ENCODE measurements at regions not wholly inside any gene's neighbourhood (a gene's known extent, or its start where the extent isn't known, plus 50 kb on each side); places are given as distances from the start of the nearest gene placed in this dataset.
"Not testable (repeated sequence)": the region's sequence is repeated elsewhere in the genome, so short reads cannot be mapped to it uniquely, and the experiment has no call there.

DNA sequence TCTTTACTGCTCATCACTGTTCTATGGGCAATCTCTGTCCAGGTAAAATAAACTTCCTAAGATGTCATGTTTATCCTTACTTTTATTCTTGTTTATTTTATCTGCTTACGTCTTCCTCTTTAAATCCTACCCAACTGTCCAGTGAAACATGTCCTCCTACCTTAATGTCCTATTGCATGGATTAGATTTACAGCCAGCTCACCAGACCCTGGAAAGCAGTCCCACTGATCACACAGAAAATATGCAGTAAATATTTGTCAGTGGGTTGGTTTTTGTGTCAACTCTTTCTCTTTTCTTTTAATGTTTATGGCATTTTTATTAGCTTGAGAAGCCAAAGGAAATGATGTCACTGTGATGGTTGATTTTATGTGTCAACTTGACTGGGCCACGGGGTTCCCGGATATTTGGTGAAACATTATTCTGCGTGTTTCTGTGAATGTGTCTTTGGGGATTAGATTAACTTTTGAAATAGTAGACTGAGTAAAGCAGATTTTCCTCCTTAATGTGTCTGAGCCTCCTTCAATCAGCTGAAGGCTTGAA lies 258.3 kb downstream of the SRGAP2C start:
- POLR2A ChIA-PET = no interaction called here
- peaks cover 0 to 3% (median 2%) of the 10 kb centered on the region in 3 donors for H3K36me3 Mint-ChIP-seq
- no peak overlapping the region for H3K27ac Mint-ChIP-seq
- H3K27me3 Mint-ChIP-seq = peaks cover 0 to 2% (median 0%) of the 10 kb centered on the region in 5 donors
- H3K4me1 Mint-ChIP-seq = peaks cover 0 to 2% (median 0%) of the 10 kb centered on the region in 4 donors
- H3K4me3 Mint-ChIP-seq = no peak overlapping the region
- ATAC-seq = no peak
- peaks cover 0 to 6% (median 2%) of the 10 kb centered on the region in 9 donors for H3K9me3 Mint-ChIP-seq
- no peak for DNase-seq

DNA sequence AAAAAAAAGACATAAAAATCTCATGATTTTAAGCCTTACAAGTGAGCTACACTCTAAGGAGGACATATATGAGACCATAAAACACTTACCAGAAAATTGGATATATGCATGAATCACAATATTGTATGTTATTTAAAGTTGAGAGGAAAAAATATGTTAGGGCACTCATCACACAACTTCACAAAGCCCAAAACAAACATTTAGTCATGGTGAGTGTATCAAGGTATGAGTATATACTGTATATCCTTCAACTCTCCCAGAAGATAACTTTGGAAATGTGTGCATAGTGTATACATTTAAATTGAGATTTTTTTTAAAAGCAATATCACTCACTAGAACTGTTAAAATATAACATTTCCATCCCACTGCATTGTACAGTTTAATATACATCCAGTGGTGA lies 259.3 kb downstream of the SRGAP2C start:
- POLR2A ChIA-PET = no interaction called here
- Mint-ChIP-seq H3K27ac (no peak overlapping the region), H3K9me3 (peaks cover 0 to 6% (median 0%) of the 10 kb centered on the region in 9 donors), H3K4me1 (peaks cover 0 to 2% (median 0%) of the 10 kb centered on the region in 4 donors), H3K27me3 (peaks cover 0 to 2% (median 0%) of the 10 kb centered on the region in 5 donors), H3K36me3 (no peaks in the 10 kb centered on the region), H3K4me3 (no peak overlapping the region)
- ATAC-seq (no peak), DNase-seq (no peak)

DNA sequence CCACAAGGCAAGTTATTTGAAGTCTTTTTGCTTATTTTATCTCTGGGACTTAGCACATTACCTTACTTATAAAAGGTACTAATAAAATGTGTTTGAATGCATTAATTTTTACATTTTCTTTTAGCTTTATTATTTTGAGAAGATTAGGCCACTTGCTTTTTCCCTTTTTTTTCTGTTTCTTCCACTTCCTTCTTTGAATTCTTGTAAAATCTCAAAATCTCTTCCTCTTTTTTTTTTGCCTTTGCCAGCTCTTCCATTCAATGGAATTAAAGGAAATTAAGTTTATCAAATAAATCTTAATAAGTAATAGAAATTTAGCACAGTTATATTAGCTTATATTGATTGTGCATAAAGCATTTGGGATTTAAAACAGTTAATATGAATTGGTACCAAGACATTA lies 260.9 kb downstream of the SRGAP2C start:
- Mint-ChIP-seq H3K9me3 (peaks cover 0 to 4% (median 0%) of the 10 kb centered on the region in 9 donors), H3K4me3 (no peak overlapping the region), H3K27me3 (no peaks in the 10 kb centered on the region), H3K36me3 (no peaks in the 10 kb centered on the region), H3K4me1 (peaks cover 0 to 2% (median 0%) of the 10 kb centered on the region in 4 donors), H3K27ac (peak overlapping the region in 2 of 10 donors; percentile 25 to 35)
- no peak for DNase-seq
- no peak for ATAC-seq
- POLR2A ChIA-PET = no interaction called here

DNA sequence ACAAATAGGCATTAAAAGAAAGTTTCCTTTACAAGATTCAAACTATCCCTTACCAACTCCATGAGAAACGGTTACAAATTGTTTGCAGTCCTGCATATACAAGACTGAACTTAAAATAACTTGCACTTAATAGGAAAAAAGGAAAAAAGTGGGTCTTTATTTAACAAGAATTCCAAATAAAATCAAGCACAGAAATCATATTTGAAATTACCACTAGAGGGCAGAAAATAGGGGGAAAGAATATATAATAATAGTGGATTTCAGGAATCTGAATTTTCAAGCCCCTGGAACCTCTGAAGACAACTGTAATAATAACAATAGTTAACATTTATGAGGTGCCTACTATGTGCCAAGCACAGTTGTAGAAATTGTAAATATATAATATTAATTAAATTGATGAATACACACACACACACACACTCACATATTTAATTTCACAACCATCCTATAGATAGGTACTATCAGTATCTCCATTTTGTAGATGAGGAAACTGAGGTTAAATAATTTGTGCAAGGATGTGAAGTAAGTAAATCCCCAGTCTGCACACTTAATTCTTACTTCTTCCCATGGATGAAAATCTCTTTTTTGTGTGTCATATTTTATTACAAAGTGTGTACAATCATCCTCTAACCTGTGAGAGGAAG lies 262.6 kb downstream of the SRGAP2C start:
- POLR2A ChIA-PET, H3K36me3 Mint-ChIP-seq, ATAC-seq, H3K27me3 Mint-ChIP-seq, H3K9me3 Mint-ChIP-seq, H3K4me3 Mint-ChIP-seq, H3K4me1 Mint-ChIP-seq: not testable (repeated sequence)
- peak overlapping the region in 1 of 10 donors; percentile 63 for H3K27ac Mint-ChIP-seq
- peak in 3 of 10 donors; percentile 15 to 25 (median 22) for DNase-seq

DNA sequence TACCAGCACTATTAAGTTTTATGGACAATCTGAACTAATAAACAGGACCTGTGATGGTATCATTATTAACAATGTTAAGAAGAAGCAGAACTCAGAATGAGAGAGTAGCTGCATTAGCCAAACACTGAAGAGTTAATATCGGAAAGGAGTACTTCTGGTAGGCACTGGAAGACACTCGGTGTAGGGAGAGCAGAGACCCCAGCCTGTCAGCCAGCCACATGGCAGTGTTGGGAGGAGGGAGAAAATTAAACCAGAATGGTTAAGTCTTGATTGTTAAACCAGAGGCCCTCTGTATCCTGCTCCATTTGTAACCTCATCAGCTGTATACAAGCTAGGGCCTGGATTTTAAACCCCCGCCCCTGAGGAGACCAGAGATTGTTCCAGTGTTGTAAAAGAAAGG lies 263.3 kb downstream of the SRGAP2C start:
- H3K36me3 Mint-ChIP-seq, H3K27ac Mint-ChIP-seq, ATAC-seq, H3K4me3 Mint-ChIP-seq, POLR2A ChIA-PET, H3K4me1 Mint-ChIP-seq, H3K27me3 Mint-ChIP-seq, DNase-seq, H3K9me3 Mint-ChIP-seq: not testable (repeated sequence)

DNA sequence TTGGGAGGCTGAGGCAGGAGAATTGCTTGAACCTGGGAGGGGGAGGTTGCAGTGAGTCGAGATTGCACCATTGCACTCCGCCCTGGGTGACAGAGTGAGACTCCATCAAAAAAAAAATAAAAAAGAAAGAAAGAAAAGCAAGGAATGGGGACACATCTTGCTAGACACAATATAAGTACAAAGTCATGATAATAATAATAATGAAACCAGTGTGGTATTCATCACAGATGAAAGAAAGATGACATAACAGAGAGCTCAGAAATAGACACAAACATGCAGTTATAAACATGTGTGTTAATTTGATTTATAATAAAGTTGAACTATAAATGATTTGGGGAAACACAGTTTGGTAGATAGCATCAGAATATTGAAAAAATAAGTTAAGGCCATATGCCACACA lies 264.1 kb downstream of the SRGAP2C start:
- Mint-ChIP-seq H3K9me3 (peaks cover 0 to 3% (median 0%) of the 10 kb centered on the region in 9 donors), H3K27ac (no peak overlapping the region)
- POLR2A ChIA-PET = no interaction called here

DNA sequence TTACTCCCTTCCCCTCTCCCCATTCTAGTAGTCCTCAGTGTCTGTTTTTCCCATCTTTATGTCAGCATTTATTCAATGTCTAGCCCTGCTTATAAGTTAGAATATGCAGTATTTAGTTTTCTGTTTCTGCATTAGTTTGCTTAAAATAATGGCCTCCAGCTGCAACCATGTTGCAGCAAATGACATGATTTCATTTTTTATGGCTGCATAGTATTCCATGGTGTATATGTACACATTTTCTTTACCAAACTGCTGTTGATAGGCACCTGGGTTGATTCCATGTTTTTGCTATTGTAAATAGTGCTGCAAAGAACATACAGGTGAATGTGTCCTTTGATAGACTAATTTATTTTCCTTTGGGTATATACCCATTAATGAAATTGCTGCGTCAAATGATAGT lies 267.7 kb downstream of the SRGAP2C start:
- H3K27me3 Mint-ChIP-seq = no peaks in the 10 kb centered on the region
- ATAC-seq = no peak
- no peak for DNase-seq
- peaks cover 0 to 4% (median 0%) of the 10 kb centered on the region in 3 donors for H3K36me3 Mint-ChIP-seq
- H3K27ac Mint-ChIP-seq = no peak overlapping the region
- no peak overlapping the region for H3K4me3 Mint-ChIP-seq
- H3K9me3 Mint-ChIP-seq = peaks cover 0 to 3% (median 0%) of the 10 kb centered on the region in 9 donors
- POLR2A ChIA-PET = no interaction called here
- H3K4me1 Mint-ChIP-seq = peaks cover 0 to 1% (median 0%) of the 10 kb centered on the region in 4 donors

More for the DNA sequence above, 264.1 kb downstream of the SRGAP2C start:
- ATAC-seq (no peak), DNase-seq (no peak)
- H3K4me3 Mint-ChIP-seq = no peak overlapping the region
- no peaks in the 10 kb centered on the region for H3K27me3 Mint-ChIP-seq
- peaks cover 0 to 4% (median 0%) of the 10 kb centered on the region in 3 donors for H3K36me3 Mint-ChIP-seq
- H3K4me1 Mint-ChIP-seq = no peaks in the 10 kb centered on the region

DNA sequence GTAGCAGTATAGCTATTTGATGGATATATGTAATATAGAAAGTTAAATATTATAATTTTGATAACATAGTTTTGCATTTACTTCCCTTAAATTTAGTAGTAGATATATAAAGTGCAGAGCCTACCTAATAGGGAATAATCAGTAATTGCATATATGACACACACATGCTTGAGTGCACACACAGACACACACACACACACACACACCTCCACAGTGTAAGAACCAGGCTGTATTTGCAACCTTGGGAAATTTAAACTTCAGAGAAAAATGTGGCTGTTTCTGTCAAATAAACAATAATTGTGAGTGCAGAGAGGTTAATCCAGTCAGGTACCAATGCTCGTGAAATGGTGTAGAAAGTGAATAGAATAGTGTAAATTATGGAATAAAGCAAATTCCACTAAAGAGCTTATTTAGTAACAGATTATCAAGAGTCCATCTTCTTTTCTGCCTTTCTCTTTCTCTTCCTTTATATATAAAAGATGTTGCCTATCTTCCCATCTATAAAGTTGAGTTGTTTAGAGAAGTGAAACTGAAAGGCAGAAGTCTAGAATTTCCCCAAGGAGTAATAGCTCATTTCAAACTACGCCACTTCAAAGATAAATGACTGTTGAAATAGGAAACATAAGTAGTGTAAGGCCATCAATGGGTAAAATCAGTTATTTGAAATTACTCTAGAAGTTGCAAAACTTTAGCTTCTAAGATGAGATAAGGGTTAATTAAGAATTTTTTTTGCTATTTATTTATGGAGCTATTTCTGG lies 273.7 kb downstream of the SRGAP2C start:
- POLR2A ChIA-PET = interaction anchor here (1.0 kb wide), 1 partner anchor 61 kb away, joined by 3 read pairs; no protein-coding TSS in a partner anchor
- peak in 2 of 10 donors; percentile 2 to 5 for DNase-seq

DNA sequence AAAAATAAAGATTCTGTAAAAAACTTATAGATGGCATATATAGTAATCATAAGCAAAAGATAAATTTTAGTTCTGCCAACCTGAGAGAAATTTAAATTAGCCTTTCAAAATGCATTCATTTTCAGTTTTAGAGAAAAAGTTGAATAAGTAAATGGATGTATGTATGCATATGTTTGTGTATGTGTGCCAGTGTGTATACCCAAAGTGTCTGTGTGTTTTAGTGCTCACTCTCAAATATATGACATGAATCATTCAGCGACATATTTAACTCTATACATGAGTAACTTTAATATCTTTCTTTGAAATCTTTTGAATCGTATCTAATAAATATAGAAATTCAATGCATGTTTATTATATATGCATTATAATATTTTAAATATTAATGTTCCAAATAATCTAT lies 274.5 kb downstream of the SRGAP2C start:
- POLR2A ChIA-PET = interaction anchor here (1.0 kb wide), 1 partner anchor 60 kb away, joined by 3 read pairs; no protein-coding TSS in a partner anchor
- no peaks in the 10 kb centered on the region for H3K9me3 Mint-ChIP-seq
- H3K27me3 Mint-ChIP-seq = no peaks in the 10 kb centered on the region

More for the DNA sequence above, 273.7 kb downstream of the SRGAP2C start:
- Mint-ChIP-seq H3K27ac (peak overlapping the region in 9 of 10 donors; percentile 5 to 89 (median 61)), H3K36me3 (no peaks in the 10 kb centered on the region), H3K27me3 (no peaks in the 10 kb centered on the region), H3K9me3 (no peaks in the 10 kb centered on the region), H3K4me1 (peaks cover 0 to 8% (median 7%) of the 10 kb centered on the region in 4 donors), H3K4me3 (peak overlapping the region; percentile 52 to 81 (median 70))
- peak; percentile 52 to 56 for ATAC-seq

DNA sequence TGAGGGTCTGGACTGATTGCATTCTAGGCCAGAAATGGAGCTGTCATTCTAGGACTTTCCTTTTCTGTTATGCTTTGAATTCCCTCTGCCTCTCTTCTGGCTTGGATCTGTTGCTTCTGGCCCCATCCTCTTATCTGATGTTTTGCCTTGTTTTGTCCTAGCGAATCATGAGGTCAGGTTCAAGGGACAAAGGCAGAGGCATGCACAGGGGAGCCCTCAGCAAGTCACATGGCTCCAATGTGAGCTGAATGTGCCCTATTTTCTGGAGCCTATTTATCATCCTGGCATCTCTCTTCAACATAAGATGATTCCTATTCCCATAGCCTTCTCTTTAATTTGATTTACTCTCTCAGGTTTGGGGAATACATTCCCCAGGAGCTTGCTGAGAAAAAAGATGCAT lies 284.6 kb downstream of the SRGAP2C start:
- H3K4me1 Mint-ChIP-seq, DNase-seq, H3K4me3 Mint-ChIP-seq, H3K27me3 Mint-ChIP-seq, ATAC-seq, POLR2A ChIA-PET, H3K27ac Mint-ChIP-seq: not testable (repeated sequence)
- H3K36me3 Mint-ChIP-seq = peaks cover 0 to 10% (median 7%) of the 10 kb centered on the region in 3 donors
- peaks cover 0 to 14% (median 0%) of the 10 kb centered on the region in 9 donors for H3K9me3 Mint-ChIP-seq

More for the DNA sequence above, 274.5 kb downstream of the SRGAP2C start:
- ATAC-seq = no peak
- no peak overlapping the region for H3K4me3 Mint-ChIP-seq
- peaks cover 0 to 8% (median 7%) of the 10 kb centered on the region in 4 donors for H3K4me1 Mint-ChIP-seq
- H3K27ac Mint-ChIP-seq = peak overlapping the region in 3 of 10 donors; percentile 24 to 89 (median 47)
- H3K36me3 Mint-ChIP-seq = no peaks in the 10 kb centered on the region
- no peak for DNase-seq

DNA sequence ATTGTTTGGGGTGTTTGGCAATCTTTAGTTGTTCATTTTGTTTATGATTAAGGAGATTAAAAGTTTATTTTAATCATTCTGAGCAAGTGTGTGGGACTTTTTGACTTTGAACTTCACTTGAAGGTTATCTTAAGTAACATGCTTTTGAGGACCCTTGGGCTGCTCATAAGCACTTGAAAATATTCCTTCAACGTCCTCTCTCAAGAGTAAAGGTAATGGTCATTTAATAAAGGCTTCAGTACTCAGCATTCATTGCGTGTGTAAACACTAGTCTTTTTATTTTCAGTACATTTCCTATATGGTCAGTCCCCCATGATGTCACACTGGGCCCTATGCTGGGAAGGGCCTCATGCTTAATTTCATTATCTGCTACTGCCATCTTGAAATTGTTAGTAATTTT lies 285.6 kb downstream of the SRGAP2C start:
- H3K4me1 Mint-ChIP-seq, H3K4me3 Mint-ChIP-seq, ATAC-seq, POLR2A ChIA-PET, DNase-seq, H3K27me3 Mint-ChIP-seq: not testable (repeated sequence)
- H3K27ac Mint-ChIP-seq = peak overlapping the region in 2 of 10 donors; percentile 16 to 30
- H3K9me3 Mint-ChIP-seq = peaks cover 0 to 14% (median 0%) of the 10 kb centered on the region in 9 donors
- H3K36me3 Mint-ChIP-seq = peaks cover 0 to 10% (median 7%) of the 10 kb centered on the region in 3 donors

DNA sequence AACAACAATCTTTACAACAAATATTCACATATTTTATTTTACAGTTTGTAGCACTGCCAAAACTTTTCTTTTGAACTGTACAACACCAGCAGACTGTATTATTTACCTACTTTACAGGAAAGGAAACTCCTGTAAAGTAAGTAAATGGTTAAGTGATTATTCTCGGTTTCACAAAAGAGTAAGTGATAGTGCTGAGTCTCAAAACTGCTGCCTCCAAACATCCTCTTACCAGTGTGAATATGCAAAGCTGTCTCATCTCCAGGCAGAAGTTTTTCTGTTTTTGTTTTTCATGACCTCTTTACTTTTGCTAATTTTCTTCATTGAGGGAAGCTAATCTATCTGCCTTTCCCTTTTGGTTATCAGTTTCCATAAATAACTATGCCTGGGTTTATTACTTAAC lies 286.7 kb downstream of the SRGAP2C start:
- peaks cover 0 to 18% (median 4%) of the 10 kb centered on the region in 9 donors for H3K9me3 Mint-ChIP-seq
- DNase-seq (no peak), ATAC-seq (no peak)
- H3K4me1 Mint-ChIP-seq = peaks cover 0 to 1% (median 0%) of the 10 kb centered on the region in 4 donors
- POLR2A ChIA-PET = no interaction called here
- H3K36me3 Mint-ChIP-seq = peaks cover 0 to 13% (median 11%) of the 10 kb centered on the region in 3 donors
- H3K27ac Mint-ChIP-seq = no peak overlapping the region
- H3K27me3 Mint-ChIP-seq = peaks cover 0 to 6% (median 0%) of the 10 kb centered on the region in 5 donors
- H3K4me3 Mint-ChIP-seq = no peak overlapping the region

DNA sequence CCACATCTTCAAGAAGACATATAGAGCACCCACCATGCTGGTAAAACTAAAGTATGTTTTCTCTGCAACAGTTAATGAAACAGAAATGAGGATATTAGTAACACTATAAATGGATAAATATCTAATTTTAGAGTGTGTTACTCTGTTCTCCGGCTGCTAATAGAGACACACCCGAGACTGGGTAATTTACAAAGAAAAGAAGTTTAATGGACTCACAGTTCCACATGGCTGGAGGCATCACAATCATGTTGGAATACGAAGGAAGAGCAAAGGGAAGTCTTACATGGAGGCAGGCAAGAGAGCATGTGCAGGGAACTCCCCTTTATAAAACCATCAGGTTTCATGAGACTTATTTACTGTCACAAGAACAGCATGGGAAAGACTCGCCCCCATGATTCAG lies 287.2 kb downstream of the SRGAP2C start:
- Mint-ChIP-seq H3K27me3 (peaks cover 0 to 6% (median 0%) of the 10 kb centered on the region in 5 donors), H3K4me3 (no peak overlapping the region), H3K36me3 (peaks cover 0 to 15% (median 14%) of the 10 kb centered on the region in 3 donors), H3K27ac (no peak overlapping the region), H3K9me3 (peaks cover 0 to 23% (median 5%) of the 10 kb centered on the region in 9 donors), H3K4me1 (peaks cover 0 to 1% (median 0%) of the 10 kb centered on the region in 4 donors)
- POLR2A ChIA-PET = no interaction called here
- ATAC-seq (no peak), DNase-seq (no peak)

All from naive thymus-derived CD8-positive, alpha-beta T cell (primary cell).